ENCODE measurements at regions not wholly inside any gene's neighbourhood (a gene's known extent, or its start where the extent isn't known, plus 50 kb on each side); places are given as distances from the start of the nearest gene placed in this dataset.

- intact Hi-C loops (cut with DNase I) = no loop called here
- H3K27me3 ChIP-seq (replicated peaks; ENCODE audit: insufficient read depth) = no peaks in the 10 kb centered on the region
- H3K27ac ChIP-seq = no peak overlapping the region
- H3K36me3 ChIP-seq = no peaks in the 10 kb centered on the region
- H3K4me3 ChIP-seq = no peak overlapping the region
- no peak for DNase-seq (ENCODE audit: low spot score)
- no peaks in the 10 kb centered on the region for H3K9me3 ChIP-seq
- no peaks in the 10 kb centered on the region for H3K4me1 ChIP-seq (replicated peaks)
- WGBS = 79% methylated on average over 2 of the region's 2 CpGs
- TF ChIP-seq CTCF (IDR thresholded peaks at IDR 0.05) (no peak), POLR2AphosphoS5 (IDR thresholded peaks at IDR 0.05) (no peak), POLR2A (IDR thresholded peaks at IDR 0.05) (no peak)
Measured at GRCh38 chr16:6916946-6917345, 415.7 kb upstream of the RBFOX1 start.

GRCh38 chr16:6913566-6913965, 419.1 kb upstream of the RBFOX1 start:
- TF ChIP-seq POLR2AphosphoS5 (IDR thresholded peaks at IDR 0.05) = no peak
- no peak for TF ChIP-seq CTCF (IDR thresholded peaks at IDR 0.05)
- Histone ChIP-seq H3K27ac (no peak overlapping the region), H3K4me1 (replicated peaks) (no peaks in the 10 kb centered on the region), H3K4me3 (no peak overlapping the region), H3K27me3 (replicated peaks; ENCODE audit: insufficient read depth) (no peaks in the 10 kb centered on the region), H3K9me3 (no peaks in the 10 kb centered on the region), H3K36me3 (no peaks in the 10 kb centered on the region)
- 83% methylated on average over 5 of the region's 5 CpGs for WGBS
- intact Hi-C loops (cut with DNase I) = no loop called here
- no peak for DNase-seq (ENCODE audit: low spot score)

- Histone ChIP-seq H3K4me1 (replicated peaks) (no peaks in the 10 kb centered on the region), H3K27ac (no peak overlapping the region), H3K27me3 (replicated peaks; ENCODE audit: insufficient read depth) (no peaks in the 10 kb centered on the region), H3K4me3 (no peak overlapping the region), H3K36me3 (no peaks in the 10 kb centered on the region), H3K9me3 (no peaks in the 10 kb centered on the region)
- intact Hi-C loops (cut with DNase I) = no loop called here
- DNase-seq (ENCODE audit: low spot score) = no peak
- WGBS = 53% methylated on average over 5 of the region's 5 CpGs
- TF ChIP-seq CTCF (IDR thresholded peaks at IDR 0.05) (no peak), POLR2A (IDR thresholded peaks at IDR 0.05) (no peak), POLR2AphosphoS5 (IDR thresholded peaks at IDR 0.05) (no peak)
Measured at GRCh38 chr16:6910301-6910700, 422.3 kb upstream of the RBFOX1 start.

- H3K27me3 ChIP-seq (replicated peaks; ENCODE audit: insufficient read depth) = no peaks in the 10 kb centered on the region
- no peaks in the 10 kb centered on the region for H3K9me3 ChIP-seq
- DNase-seq (ENCODE audit: low spot score) = no peak
- TF ChIP-seq CTCF (IDR thresholded peaks at IDR 0.05) (no peak), POLR2AphosphoS5 (IDR thresholded peaks at IDR 0.05) (no peak), POLR2A (IDR thresholded peaks at IDR 0.05) (no peak)
- WGBS = 37% methylated on average over 3 of the region's 3 CpGs
- H3K4me3 ChIP-seq = no peak overlapping the region
- intact Hi-C loops (cut with DNase I) = no loop called here
- no peaks in the 10 kb centered on the region for H3K4me1 ChIP-seq (replicated peaks)
- no peaks in the 10 kb centered on the region for H3K36me3 ChIP-seq
- H3K27ac ChIP-seq = no peak overlapping the region
Measured at GRCh38 chr16:6905601-6906000, 427.0 kb upstream of the RBFOX1 start.

GRCh38 chr16:6903671-6904070, 429.0 kb upstream of the RBFOX1 start:
- Histone ChIP-seq H3K27me3 (replicated peaks; ENCODE audit: insufficient read depth) (no peaks in the 10 kb centered on the region), H3K9me3 (no peaks in the 10 kb centered on the region), H3K36me3 (no peaks in the 10 kb centered on the region), H3K4me1 (replicated peaks) (no peaks in the 10 kb centered on the region), H3K4me3 (no peak overlapping the region), H3K27ac (no peak overlapping the region)
- 60% methylated on average over 5 of the region's 5 CpGs for WGBS
- DNase-seq (ENCODE audit: low spot score) = no peak
- TF ChIP-seq CTCF (IDR thresholded peaks at IDR 0.05) = no peak
- no peak for TF ChIP-seq POLR2A (IDR thresholded peaks at IDR 0.05)
- TF ChIP-seq POLR2AphosphoS5 (IDR thresholded peaks at IDR 0.05) = no peak
- intact Hi-C loops (cut with DNase I) = no loop called here
